CD8-positive, alpha-beta memory T cell (primary cell): ENCODE measurements at regions not wholly inside any gene's neighbourhood (a gene's known extent, or its start where the extent isn't known, plus 50 kb on each side); places are given as distances from the start of the nearest gene placed in this dataset.
A peak's percentile ranks its signal among the peaks of the same experiment; 100 is the strongest.
"Not testable (repeated sequence)": the region's sequence is repeated elsewhere in the genome, so short reads cannot be mapped to it uniquely, and the experiment has no call there.

Experiments
- CTCF ChIA-PET: fragments of 350-600 bp; sonication (Branson Sonifier 250); formaldehyde crosslinking; loops from one replicate; lab custom pipeline; 2021; ENCODE audit warnings: antibody characterized with exemption; lab: Charles Lee
- POLR2A ChIA-PET: fragments of 350-600 bp; sonication (Branson Sonifier 250); formaldehyde crosslinking; loops from one replicate; lab custom pipeline; 2021; ENCODE audit warnings: antibody characterized with exemption; lab: Charles Lee
- DNase-seq, 5 donors: peaks; one replicate each; pipeline versions ENCODE4 v3.0.0 to v3.0.0-alpha.2; 2020 to 2022; ENCODE audit warnings: mixed read lengths in 1 of 5
- H3K27ac ChIP-seq: one replicate; pipeline ENCODE4 v1.7.0; 2013; ENCODE audit warnings: low read depth, mild to moderate bottlenecking, low read length, moderate library complexity
- H3K27me3 ChIP-seq: 2 replicates; pipeline ENCODE4 v1.7.0; 2013; ENCODE audit warnings: low read length, mild to moderate bottlenecking; ENCODE audit not compliant: insufficient read depth, poor library complexity, severe bottlenecking
- H3K36me3 ChIP-seq: 2 replicates; pipeline ENCODE4 v1.7.0; 2013; ENCODE audit warnings: mild to moderate bottlenecking, low read length, moderate library complexity; ENCODE audit not compliant: insufficient read depth
- H3K4me1 ChIP-seq: 2 replicates; pipeline ENCODE4 v1.7.0; 2013; ENCODE audit warnings: mild to moderate bottlenecking, low read length, moderate library complexity; ENCODE audit not compliant: insufficient read depth
- H3K4me3 ChIP-seq: 2 replicates; pipeline ENCODE4 v1.7.0; 2013; ENCODE audit warnings: mild to moderate bottlenecking, low read length
- H3K9me3 ChIP-seq: 2 replicates; pipeline ENCODE4 v1.7.0; 2013; ENCODE audit warnings: mild to moderate bottlenecking, low read length
- H3K27ac Mint-ChIP-seq, 8 donors: one replicate each; pipeline ENCODE4 v1.8.0; 2020 to 2021; ENCODE audit warnings: mixed read lengths in 8 of 8, mild to moderate bottlenecking in 6 of 8, inconsistent platforms in 3 of 8, moderate library complexity in 3 of 8
- H3K27me3 Mint-ChIP-seq, 2 donors: one replicate each; pipeline ENCODE4 v1.8.0; 2020 to 2021; ENCODE audit warnings: mixed read lengths in 2 of 2, mild to moderate bottlenecking in 1 of 2, moderate library complexity in 1 of 2
- H3K36me3 Mint-ChIP-seq, 3 donors: one replicate each; pipeline ENCODE4 v1.8.0; 2020 to 2021; ENCODE audit warnings: mixed read lengths in 3 of 3, inconsistent platforms in 1 of 3, mild to moderate bottlenecking in 1 of 3
- H3K4me1 Mint-ChIP-seq, 3 donors: one replicate each; pipeline ENCODE4 v1.8.0; 2020 to 2021; ENCODE audit warnings: mixed read lengths in 3 of 3, inconsistent platforms in 1 of 3, mild to moderate bottlenecking in 1 of 3
- H3K4me3 Mint-ChIP-seq, 7 donors: one replicate each; pipeline ENCODE4 v1.8.0; 2020 to 2021; ENCODE audit warnings: mixed read lengths in 7 of 7, mild to moderate bottlenecking in 6 of 7, moderate library complexity in 4 of 7, inconsistent platforms in 2 of 7
- H3K9me3 Mint-ChIP-seq, 5 donors: one replicate each; pipeline ENCODE4 v1.8.0; 2020 to 2022; ENCODE audit warnings: mixed read lengths in 5 of 5, mild to moderate bottlenecking in 3 of 5, moderate library complexity in 2 of 5, inconsistent platforms in 1 of 5

DNA sequence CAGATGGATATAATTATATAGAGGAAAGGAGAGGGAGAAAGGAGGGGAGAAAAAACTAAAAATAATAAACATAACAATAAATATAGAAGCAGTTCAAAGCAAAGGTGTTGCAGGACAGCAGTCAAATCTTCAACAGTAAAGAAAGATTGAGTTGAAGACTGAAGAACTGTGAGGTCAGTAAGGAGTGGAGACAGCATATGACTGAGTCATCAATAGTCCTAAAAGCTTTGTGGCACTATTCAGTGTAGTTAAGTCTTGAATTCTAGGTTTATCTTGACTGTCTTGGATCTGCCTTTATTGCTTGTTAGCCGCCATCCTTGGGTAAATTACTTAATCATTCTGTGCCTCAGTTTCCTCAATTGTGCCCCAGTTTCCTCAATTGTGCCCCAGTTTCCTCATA lies 137.0 kb downstream of the MRPS30 start:
- H3K4me3 Mint-ChIP-seq: peak overlapping the region in 1 of 7 donors; percentile 65
- H3K27me3 ChIP-seq: no peaks in the 10 kb centered on the region
- no peaks in the 10 kb centered on the region for H3K4me1 ChIP-seq
- ChIA-PET CTCF (no interaction called here), POLR2A (no interaction called here)
- H3K4me1 Mint-ChIP-seq: no peaks in the 10 kb centered on the region
- H3K27me3 Mint-ChIP-seq: no peaks in the 10 kb centered on the region
- H3K9me3 ChIP-seq: no peaks in the 10 kb centered on the region
- H3K9me3 Mint-ChIP-seq: peaks cover 0 to 4% (median under 1%) of the 10 kb centered on the region in 5 donors
- no peak overlapping the region for H3K27ac Mint-ChIP-seq
- no peak for DNase-seq
- H3K36me3 ChIP-seq: no peaks in the 10 kb centered on the region
- no peaks in the 10 kb centered on the region for H3K36me3 Mint-ChIP-seq
- H3K4me3 ChIP-seq: no peak overlapping the region
- no peak overlapping the region for H3K27ac ChIP-seq

DNA sequence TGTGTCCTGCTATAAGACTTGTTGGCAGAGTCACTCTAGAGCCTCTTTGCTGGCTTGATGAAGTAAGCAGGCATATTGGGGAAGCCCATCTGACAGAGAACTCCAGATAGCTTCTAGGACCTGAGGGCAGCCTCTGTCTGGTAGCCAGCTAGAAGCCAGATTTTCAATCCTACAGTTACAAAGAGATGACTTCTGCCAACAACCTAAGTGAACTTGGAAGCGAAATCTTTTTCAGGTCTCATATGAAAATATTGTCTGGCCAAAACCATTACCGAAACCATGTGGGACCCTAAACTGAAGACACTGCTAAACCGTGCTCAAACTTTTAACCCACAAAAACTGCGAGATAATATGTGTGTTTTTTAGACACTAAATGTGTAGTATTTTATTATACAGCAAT lies 140.9 kb downstream of the MRPS30 start:
- H3K36me3 Mint-ChIP-seq: no peaks in the 10 kb centered on the region
- no peak overlapping the region for H3K27ac Mint-ChIP-seq
- H3K4me1 Mint-ChIP-seq: no peaks in the 10 kb centered on the region
- no peak for DNase-seq
- ChIA-PET POLR2A (no interaction called here), CTCF (no interaction called here)
- H3K4me3 Mint-ChIP-seq: no peak overlapping the region
- peaks cover 0 to 4% (median 0%) of the 10 kb centered on the region in 5 donors for H3K9me3 Mint-ChIP-seq
- Histone ChIP-seq H3K36me3 (no peaks in the 10 kb centered on the region), H3K4me1 (no peaks in the 10 kb centered on the region), H3K9me3 (no peaks in the 10 kb centered on the region), H3K27me3 (no peaks in the 10 kb centered on the region), H3K27ac (no peak overlapping the region), H3K4me3 (no peak overlapping the region)
- H3K27me3 Mint-ChIP-seq: no peaks in the 10 kb centered on the region

DNA sequence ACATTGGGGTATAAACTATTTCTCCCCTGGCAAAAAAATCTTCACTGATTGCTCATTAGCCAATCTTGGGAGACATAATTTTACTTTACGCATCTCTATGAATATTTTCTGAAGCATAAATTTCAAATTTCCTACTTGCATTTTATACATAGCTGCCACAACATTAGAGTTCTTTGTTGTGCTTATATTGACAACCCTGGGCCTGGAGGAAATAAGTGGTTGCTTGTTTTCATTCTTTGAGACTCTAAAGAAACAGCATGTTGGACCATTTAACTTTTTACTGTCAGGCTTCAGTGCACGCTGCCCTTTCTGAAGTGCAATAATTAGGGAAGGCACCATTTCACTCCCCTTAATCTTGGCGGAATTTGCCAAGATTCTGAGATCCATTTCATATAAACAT lies 142.6 kb downstream of the MRPS30 start:
- CTCF ChIA-PET: no interaction called here
- no peaks in the 10 kb centered on the region for H3K4me1 ChIP-seq
- H3K4me1 Mint-ChIP-seq: no peaks in the 10 kb centered on the region

DNA sequence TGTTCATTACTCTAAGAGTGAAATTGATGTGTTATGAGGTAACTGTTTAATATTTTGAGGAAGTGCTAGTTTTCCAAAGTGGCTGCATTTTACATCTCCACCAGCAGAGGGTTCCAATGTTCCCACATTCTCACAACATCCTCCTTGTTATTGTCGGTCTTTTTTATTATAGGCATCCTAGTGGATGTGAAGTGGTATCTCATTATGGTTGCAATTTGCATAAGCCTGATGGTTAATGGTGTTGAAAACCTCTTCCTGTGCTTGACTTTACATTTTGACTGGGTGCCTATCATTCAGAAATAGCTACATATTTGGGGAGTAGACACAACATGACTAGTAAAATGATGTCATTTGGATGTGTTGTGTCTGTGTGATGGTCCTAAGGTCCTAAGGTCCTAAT lies 143.6 kb downstream of the MRPS30 start:
- no peaks in the 10 kb centered on the region for H3K4me1 ChIP-seq
- Mint-ChIP-seq H3K27ac (no peak overlapping the region), H3K9me3 (peaks cover 0 to 4% (median 0%) of the 10 kb centered on the region in 5 donors), H3K27me3 (no peaks in the 10 kb centered on the region), H3K4me1 (no peaks in the 10 kb centered on the region), H3K36me3 (no peaks in the 10 kb centered on the region), H3K4me3 (no peak overlapping the region)
- H3K27ac ChIP-seq: no peak overlapping the region
- no peak for DNase-seq
- H3K9me3 ChIP-seq: no peaks in the 10 kb centered on the region
- no peaks in the 10 kb centered on the region for H3K27me3 ChIP-seq
- ChIA-PET POLR2A (no interaction called here), CTCF (no interaction called here)
- no peaks in the 10 kb centered on the region for H3K36me3 ChIP-seq
- no peak overlapping the region for H3K4me3 ChIP-seq

More for the DNA sequence above, 142.6 kb downstream of the MRPS30 start:
- no peak overlapping the region for H3K4me3 Mint-ChIP-seq
- peaks cover 0 to 4% (median 0%) of the 10 kb centered on the region in 5 donors for H3K9me3 Mint-ChIP-seq
- POLR2A ChIA-PET: no interaction called here
- no peaks in the 10 kb centered on the region for H3K36me3 ChIP-seq
- H3K27ac ChIP-seq: no peak overlapping the region
- H3K27me3 ChIP-seq: no peaks in the 10 kb centered on the region
- no peaks in the 10 kb centered on the region for H3K9me3 ChIP-seq
- no peak for DNase-seq
- no peak overlapping the region for H3K4me3 ChIP-seq
- H3K27me3 Mint-ChIP-seq: no peaks in the 10 kb centered on the region
- H3K27ac Mint-ChIP-seq: no peak overlapping the region
- H3K36me3 Mint-ChIP-seq: no peaks in the 10 kb centered on the region

DNA sequence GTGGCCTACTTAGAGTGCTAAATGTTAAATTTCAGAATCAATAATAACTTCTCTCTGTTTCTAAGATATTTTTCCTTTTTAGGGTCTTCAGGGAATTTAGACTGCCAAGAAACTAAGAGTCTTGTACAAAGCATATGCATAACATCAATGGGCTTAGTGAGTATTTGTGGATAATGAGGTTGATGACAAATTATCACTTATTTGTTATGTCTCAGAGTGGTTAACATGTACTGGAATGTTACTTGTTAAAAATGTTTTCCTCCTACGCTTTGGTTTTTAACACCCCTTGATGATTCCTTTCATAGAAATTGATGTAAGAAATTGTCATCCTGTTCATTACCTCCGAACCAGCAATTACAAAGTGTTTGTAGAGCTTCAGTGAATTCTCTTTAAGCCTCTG lies 144.3 kb downstream of the MRPS30 start:
- DNase-seq: no peak
- no peaks in the 10 kb centered on the region for H3K36me3 ChIP-seq
- Mint-ChIP-seq H3K4me3 (no peak overlapping the region), H3K36me3 (no peaks in the 10 kb centered on the region), H3K9me3 (peaks cover 0 to 4% (median 0%) of the 10 kb centered on the region in 5 donors), H3K27me3 (no peaks in the 10 kb centered on the region), H3K27ac (no peak overlapping the region), H3K4me1 (no peaks in the 10 kb centered on the region)
- ChIA-PET CTCF (no interaction called here), POLR2A (no interaction called here)
- H3K4me1 ChIP-seq: no peaks in the 10 kb centered on the region
- H3K27me3 ChIP-seq: no peaks in the 10 kb centered on the region
- H3K27ac ChIP-seq: no peak overlapping the region
- H3K4me3 ChIP-seq: no peak overlapping the region
- H3K9me3 ChIP-seq: no peaks in the 10 kb centered on the region

DNA sequence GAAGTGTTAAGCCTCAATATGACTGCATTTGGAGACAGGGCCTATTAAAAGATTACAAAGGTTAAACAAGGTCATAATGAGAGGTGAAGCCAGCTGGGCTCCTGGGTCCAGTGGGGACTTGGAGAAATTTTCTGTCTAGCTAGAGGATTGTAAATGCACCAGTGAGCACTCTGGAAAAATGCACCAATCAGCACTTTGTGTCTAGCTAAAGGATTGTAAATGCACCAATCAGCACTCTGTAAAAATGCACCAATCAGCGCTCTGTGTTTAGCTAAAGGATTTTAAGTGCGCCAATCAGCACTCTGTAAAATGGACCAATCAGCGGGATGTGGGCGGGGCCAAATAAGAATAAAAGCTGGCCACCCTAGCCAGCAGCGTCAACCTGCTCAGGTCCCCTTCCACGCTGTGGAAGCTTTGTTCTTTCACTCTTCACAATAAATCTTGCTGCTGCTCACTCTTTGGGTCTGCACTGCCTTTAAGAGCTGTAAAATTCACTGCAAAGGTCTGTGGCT lies 150.3 kb downstream of the MRPS30 start:
- H3K4me3 ChIP-seq, H3K27ac Mint-ChIP-seq, H3K27me3 Mint-ChIP-seq, H3K4me1 Mint-ChIP-seq, DNase-seq, H3K4me3 Mint-ChIP-seq, H3K27me3 ChIP-seq, H3K27ac ChIP-seq, H3K36me3 Mint-ChIP-seq, H3K36me3 ChIP-seq, H3K4me1 ChIP-seq, CTCF ChIA-PET, POLR2A ChIA-PET, H3K9me3 ChIP-seq: not testable (repeated sequence)
- peaks cover 0 to 10% (median 3%) of the 10 kb centered on the region in 5 donors for H3K9me3 Mint-ChIP-seq

DNA sequence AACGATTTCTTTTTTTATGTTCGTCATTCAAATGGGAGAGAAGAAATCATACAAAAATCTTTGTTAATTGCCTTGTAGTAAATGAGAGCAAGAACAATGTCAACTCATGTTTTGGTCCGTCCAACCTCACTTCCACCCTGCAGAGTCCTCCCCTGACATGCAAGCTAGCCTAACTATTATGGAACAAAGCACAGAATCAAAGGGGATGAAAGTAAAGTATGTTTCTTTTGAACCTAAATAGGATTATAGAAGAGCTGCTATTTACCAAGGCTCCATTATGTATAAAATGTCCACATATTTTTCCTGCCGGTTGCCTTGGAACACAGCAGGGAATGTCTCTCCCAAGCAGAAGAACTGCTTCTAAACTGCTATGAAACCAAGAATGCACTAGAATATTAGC lies 161.1 kb downstream of the MRPS30 start:
- POLR2A ChIA-PET: no interaction called here

DNA sequence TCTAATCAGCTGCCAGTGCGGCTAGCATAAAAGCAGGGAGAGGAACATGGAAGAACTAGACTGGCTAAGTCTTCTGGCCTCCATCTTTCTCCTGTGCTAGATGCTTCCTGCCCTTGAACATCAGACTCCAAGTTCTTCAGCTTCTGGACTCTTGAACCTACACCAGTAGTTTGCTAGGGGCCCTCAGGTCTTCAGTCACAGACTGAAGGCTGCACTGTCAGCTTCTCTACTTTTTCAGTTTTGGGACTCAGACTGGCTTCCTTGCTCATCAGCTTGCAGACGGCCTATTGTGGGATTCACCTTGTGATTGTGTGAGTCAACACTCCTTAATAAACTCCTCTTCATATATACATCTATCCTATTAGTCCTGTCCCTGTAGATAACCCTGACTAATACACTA lies 162.2 kb downstream of the MRPS30 start:
- H3K9me3 ChIP-seq, H3K36me3 Mint-ChIP-seq, CTCF ChIA-PET, H3K27me3 Mint-ChIP-seq, H3K27ac Mint-ChIP-seq, H3K4me3 ChIP-seq, POLR2A ChIA-PET, H3K4me3 Mint-ChIP-seq, H3K36me3 ChIP-seq, DNase-seq, H3K27ac ChIP-seq, H3K4me1 ChIP-seq, H3K27me3 ChIP-seq, H3K4me1 Mint-ChIP-seq: not testable (repeated sequence)
- peaks cover 1 to 18% (median 6%) of the 10 kb centered on the region in 5 donors for H3K9me3 Mint-ChIP-seq

More for the DNA sequence above, 161.1 kb downstream of the MRPS30 start:
- Histone ChIP-seq H3K27ac (no peak overlapping the region), H3K9me3 (no peaks in the 10 kb centered on the region), H3K27me3 (no peaks in the 10 kb centered on the region), H3K4me3 (no peak overlapping the region), H3K4me1 (no peaks in the 10 kb centered on the region), H3K36me3 (no peaks in the 10 kb centered on the region)
- peaks cover 1 to 18% (median 6%) of the 10 kb centered on the region in 5 donors for H3K9me3 Mint-ChIP-seq
- no peaks in the 10 kb centered on the region for H3K36me3 Mint-ChIP-seq
- no peaks in the 10 kb centered on the region for H3K27me3 Mint-ChIP-seq
- no peak overlapping the region for H3K4me3 Mint-ChIP-seq
- no peak for DNase-seq
- CTCF ChIA-PET: no interaction called here
- H3K4me1 Mint-ChIP-seq: no peaks in the 10 kb centered on the region
- H3K27ac Mint-ChIP-seq: no peak overlapping the region

DNA sequence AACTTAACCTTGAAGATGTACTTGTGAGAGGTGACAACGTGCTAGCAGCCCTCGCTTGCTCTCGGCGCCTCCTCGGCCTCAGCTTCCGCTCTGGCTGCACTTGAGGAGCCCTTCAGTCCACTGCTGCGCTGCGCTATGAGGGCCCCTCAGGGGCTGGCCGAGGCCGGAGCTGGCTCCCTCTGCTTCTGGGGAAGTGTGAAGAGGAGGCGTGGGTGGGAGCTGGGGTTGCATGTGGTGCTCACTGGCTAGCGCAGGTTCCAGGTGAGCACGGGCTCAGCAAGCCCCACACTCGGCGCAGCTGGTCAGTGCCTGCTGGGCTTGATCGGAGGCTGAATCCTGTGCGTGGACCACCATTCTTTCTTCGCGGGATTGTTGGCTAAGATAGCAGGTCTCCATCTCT lies 166.1 kb downstream of the MRPS30 start:
- Histone ChIP-seq H3K4me3 (no peak overlapping the region), H3K27me3 (no peaks in the 10 kb centered on the region), H3K4me1 (no peaks in the 10 kb centered on the region), H3K9me3 (no peaks in the 10 kb centered on the region), H3K36me3 (no peaks in the 10 kb centered on the region), H3K27ac (no peak overlapping the region)
- POLR2A ChIA-PET: no interaction called here
- CTCF ChIA-PET: no interaction called here
- Mint-ChIP-seq H3K4me3 (no peak overlapping the region), H3K4me1 (no peaks in the 10 kb centered on the region), H3K27ac (no peak overlapping the region), H3K36me3 (no peaks in the 10 kb centered on the region), H3K27me3 (no peaks in the 10 kb centered on the region), H3K9me3 (peaks cover 1 to 27% (median 15%) of the 10 kb centered on the region in 5 donors)
- DNase-seq: peak in 1 of 5 donors; percentile 40
